Suprapubic skin (tissue), 4 donors: ENCODE measurements at regions not wholly inside any gene's neighbourhood (a gene's known extent, or its start where the extent isn't known, plus 50 kb on each side); places are given as distances from the start of the nearest gene placed in this dataset.

ENCODE experiments used
- CTCF ChIP-seq, 2 donors: fragments of 200-600 bp in 1 of 2; fragments of 450-650 bp in 1 of 2; sonication (generic) in 1 of 2; IDR thresholded peaks; one replicate each; pipeline ENCODE4 v1.5.1; 2016 to 2019; ENCODE audit warnings: antibody characterized with exemption in 2 of 2, mild to moderate bottlenecking in 1 of 2, moderate library complexity in 1 of 2
- EP300 ChIP-seq: sonication (generic); formaldehyde crosslinking; IDR thresholded peaks from one replicate; pipeline ENCODE4 v1.6.1; 2017; ENCODE audit warnings: antibody characterized with exemption
- POLR2A ChIP-seq, 2 donors: fragments of 450-650 bp; IDR thresholded peaks; one replicate each; pipeline ENCODE4 v1.6.1; 2017; ENCODE audit warnings: antibody characterized with exemption in 2 of 2, mild to moderate bottlenecking in 2 of 2, moderate library complexity in 2 of 2
- POLR2AphosphoS5 ChIP-seq, 3 donors: sonication (generic); formaldehyde crosslinking; IDR thresholded peaks; one replicate each; pipeline ENCODE4 v1.6.1; 2017; ENCODE audit warnings: antibody characterized with exemption in 3 of 3

GRCh38 chr6:110529907-110530306, 53.5 kb upstream of the SLC22A16 start:
- TF ChIP-seq CTCF (IDR thresholded peaks at IDR 0.05), result no peak
- no peak for TF ChIP-seq POLR2A (IDR thresholded peaks at IDR 0.05)
- TF ChIP-seq EP300, result no peak
- no peak for TF ChIP-seq POLR2AphosphoS5 (IDR thresholded peaks at IDR 0.05)
